Limb (tissue), 2 donors: ENCODE measurements at regions not wholly inside any gene's neighbourhood (a gene's known extent, or its start where the extent isn't known, plus 50 kb on each side); places are given as distances from the start of the nearest gene placed in this dataset.
"Not testable (repeated sequence)": the region's sequence is repeated elsewhere in the genome, so short reads cannot be mapped to it uniquely, and the experiment has no call there.

ENCODE experiments used
- DNase-seq, 2 donors: peaks; one replicate each; pipeline ENCODE4 v3.0.0-alpha.2; 2016; ENCODE audit errors: extremely low spot score in 2 of 2

GRCh38 chr2:11877764-11878163 is 131.3 kb downstream of the LPIN1 start:
- DNase-seq, result no peak

DNA sequence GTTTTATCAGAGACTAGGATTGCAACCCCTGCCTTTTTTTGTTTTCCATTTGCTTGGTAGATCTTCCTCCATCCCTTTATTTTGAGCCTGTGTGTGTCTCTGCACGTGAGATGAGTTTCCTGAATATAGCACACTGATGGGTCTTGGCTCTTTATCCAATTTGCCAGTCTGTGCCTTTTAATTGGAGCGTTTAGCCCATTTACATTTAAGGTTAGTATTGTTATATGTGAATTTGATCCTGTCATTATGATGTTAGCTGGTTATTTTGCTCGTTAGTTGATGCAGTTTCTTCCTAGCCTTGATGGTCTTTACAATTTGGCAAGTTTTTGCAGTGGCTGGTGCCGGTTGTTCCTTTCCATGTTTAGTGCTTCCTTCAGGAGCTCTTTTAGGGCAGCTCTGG is 138.8 kb downstream of the LPIN1 start:
- DNase-seq, result not testable (repeated sequence)

- DNase-seq, result not testable (repeated sequence)
These were observed 140.5 kb downstream of the LPIN1 start for GRCh38 chr2:11886899-11887298.

GRCh38 chr2:11889101-11889850 is 142.8 kb downstream of the LPIN1 start:
- DNase-seq, result no peak

DNA sequence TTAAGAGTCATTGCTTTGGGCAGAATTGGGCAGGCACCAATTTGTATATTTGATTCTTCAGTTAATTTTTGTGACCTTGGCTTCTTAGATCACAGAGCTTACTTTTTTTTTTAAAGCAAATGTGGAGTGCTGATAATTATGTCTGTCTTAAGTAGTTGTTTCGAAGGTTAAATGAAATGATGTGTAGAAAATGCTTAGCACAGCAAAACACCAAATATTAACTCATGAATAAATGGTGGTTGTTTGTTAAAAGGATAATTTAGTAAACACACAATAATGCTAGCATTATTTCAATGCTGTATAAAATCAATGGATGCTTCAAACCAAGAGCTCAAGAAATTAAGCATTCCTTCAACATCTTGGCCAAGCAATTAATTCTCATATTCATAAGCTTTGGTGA is 143.4 kb downstream of the LPIN1 start:
- no peak for DNase-seq

DNA sequence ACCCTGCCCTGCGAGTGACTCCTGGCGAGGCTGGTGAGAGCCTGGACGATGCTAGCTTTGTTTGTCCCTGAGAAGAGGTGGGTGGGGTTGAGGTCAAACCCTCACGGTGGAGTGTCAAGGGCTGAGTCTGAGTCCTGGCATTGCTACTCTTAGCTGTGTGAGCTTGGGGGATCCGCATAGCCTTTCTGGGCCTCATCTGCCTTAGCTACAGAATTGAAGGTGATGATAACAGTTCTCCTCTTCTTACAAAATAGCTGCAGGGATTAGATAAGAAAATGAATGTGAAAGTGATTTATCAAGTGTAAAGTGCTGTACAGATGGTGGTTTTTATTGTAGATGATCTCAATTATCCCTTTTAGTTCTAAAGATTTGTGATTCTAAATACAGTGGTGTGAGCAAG is 144.6 kb downstream of the LPIN1 start:
- DNase-seq, result no peak

DNA sequence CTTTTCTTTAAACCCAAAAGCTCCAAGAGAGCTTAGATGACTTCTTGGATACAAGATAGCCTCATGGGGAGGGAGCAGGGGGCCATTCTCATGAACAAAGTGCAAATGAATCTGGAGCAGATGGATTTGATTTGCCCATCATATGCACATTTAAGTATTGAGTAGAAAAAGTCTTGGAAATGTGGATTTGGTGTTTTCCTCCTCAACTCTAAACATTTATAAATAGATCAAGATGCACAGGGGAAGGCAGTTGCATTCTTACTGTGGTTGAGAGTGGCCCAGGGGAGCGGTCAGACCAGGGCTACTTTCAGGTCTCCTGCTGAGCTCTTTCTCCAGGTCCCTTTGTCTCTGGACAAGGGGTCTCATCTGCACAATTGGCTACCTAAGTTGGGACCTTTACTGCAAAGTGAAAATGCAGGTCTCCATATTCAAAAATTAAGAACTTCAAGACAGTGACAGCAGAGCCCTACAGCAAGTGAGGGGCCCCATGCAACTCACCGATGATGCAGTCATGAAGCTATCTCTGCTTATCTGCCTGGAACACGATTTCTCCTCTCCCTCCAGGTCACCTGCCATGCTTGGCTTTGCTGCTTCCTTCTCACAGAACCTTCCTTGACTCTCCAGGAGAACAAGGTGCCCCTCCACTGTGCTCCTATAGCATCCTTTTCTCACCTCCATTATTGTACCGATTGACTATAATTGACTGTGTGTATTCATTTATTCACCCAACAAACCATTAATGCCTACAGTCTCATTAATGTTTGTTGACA is 145.4 kb downstream of the LPIN1 start:
- no peak for DNase-seq

GRCh38 chr2:11896386-11896785 is 150.0 kb downstream of the LPIN1 start:
- no peak for DNase-seq

- no peak for DNase-seq
These were observed 152.1 kb downstream of the LPIN1 start for GRCh38 chr2:11898576-11898975.

DNA sequence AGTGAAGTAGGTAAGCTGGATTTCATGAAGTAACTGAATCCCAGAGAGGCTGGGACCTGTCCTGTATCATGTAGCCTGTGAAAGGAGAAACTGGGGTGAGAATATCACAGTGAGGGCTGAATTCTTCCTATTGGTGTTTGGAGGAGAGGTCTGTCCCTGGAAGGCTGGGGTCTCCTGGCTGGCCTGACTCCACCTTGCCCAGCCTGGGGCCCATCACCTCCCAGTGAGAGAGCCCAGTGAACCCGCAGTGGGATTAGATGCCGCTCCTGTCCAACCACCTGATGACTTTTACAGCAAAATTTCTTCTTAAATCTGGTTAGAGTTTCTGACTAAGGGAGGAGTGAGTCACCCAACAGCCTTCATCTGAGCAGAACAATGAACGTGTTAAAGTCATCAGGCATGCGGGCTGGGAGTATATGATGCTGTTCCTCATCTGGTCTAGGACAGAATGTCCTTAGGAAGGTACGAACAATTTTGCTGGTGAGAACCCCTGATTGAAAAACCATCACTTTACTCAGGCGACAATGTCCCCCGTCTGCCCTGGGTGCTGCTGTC is 152.9 kb downstream of the LPIN1 start:
- DNase-seq, result no peak

GRCh38 chr2:11900891-11901290 is 154.5 kb downstream of the LPIN1 start:
- not testable (repeated sequence) for DNase-seq

GRCh38 chr2:11901351-11902069 is 155.1 kb downstream of the LPIN1 start:
- DNase-seq, result no peak

DNA sequence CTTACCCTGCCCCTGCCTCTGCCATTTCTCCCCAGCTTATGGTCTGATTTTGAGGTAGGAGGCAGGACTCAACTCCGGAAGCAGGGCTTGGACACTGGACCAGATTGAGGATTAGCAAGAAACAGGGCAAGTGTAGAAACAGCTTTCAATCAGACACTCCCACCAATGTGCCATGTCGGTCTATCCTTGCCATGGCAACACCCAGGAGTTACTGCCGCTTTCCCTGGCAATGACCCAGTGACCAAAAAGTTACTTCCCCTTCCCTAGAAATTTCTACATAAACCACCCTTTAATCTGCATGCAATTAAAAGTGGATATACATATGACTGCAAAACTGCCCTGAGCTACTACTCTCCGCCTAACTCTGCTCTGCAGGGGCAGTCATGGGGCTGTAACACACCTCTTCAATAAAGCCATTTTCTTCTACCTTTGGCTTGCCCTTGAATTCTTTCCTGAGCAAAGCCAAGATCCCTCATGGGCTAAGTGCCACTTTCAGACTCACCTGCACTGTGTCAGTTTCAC is 156.7 kb downstream of the LPIN1 start:
- DNase-seq, result no peak

- DNase-seq, result no peak
These were observed 157.6 kb downstream of the LPIN1 start for GRCh38 chr2:11904029-11904428.

DNA sequence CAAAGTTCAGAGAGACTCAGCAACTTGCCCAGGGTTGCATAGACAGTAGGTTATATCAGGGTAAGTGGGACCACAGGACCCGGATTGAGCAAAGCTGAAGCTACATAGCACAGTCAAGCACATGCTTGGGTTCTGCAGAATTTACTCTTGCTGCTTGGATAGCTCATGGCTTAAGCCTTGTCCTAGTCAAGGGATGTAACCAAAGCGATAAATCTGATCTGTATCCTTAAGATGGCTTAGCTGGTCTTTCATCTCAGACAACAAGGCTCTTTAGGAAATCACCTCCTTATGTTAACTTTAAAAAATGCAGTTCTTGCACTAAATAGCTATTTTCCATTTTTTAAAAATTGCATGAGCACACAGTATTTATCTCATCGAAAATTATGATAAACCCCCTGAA is 158.5 kb downstream of the LPIN1 start:
- DNase-seq, result no peak

GRCh38 chr2:11907190-11907589 is 160.8 kb downstream of the LPIN1 start:
- DNase-seq, result no peak

DNA sequence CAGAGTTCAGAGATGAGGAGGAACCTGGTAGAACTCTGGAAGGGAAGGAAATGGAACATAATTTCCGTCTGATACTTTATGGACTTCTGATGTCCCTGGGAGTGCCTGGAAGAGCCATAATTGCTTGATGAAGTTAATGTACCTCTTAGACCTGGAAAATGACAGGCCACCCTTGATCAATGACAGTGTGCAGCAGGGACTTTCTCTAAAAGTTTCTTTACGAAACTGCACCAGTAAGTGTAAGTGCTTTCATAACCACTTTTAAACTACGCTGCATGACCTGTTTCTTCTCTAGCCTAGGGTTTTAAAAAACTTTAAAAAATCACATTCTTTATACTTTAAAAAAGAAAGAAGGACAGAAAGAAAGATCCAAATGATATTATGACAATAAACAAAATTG is 164.5 kb downstream of the LPIN1 start:
- DNase-seq, result no peak

DNA sequence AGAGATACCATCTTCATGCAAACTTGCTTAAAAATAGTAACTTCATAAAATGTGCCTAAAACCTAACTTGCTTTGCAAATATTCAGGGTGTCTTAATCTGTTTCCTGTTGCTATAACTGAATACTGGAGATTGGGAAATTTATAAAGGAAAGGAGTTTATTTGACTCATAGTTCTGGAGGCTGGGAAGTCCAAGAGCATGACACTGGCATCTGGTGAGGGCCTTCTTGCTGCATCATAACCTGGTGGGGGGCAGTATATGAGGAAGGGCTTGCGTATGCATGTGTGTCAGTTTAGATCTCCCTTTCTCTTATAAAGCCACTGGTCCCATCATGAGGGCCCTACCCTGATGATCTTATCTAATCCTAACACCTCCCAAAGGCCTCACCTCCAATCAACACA is 166.5 kb downstream of the LPIN1 start:
- DNase-seq, result no peak

DNA sequence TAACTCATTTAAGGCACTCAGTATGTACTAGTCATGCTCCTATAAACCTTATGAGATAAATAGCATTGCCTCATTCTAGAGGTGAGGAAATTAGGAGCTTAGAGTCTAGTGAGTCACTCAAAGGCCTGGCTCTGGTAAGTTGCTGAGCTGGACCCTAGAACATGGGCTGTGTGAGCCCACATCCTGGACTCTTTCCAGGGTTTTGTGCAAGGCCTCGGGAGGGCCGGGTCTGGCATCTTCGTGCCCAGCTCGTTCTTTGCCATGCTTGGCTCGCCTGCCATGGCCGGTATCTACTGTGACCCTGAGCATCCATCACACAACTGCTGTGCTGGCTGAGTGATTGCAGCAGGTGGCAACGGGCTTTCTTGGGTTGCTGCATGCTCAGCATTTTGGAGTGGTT is 168.0 kb downstream of the LPIN1 start:
- DNase-seq, result peak in 1 of 2 donors; percentile 43

DNA sequence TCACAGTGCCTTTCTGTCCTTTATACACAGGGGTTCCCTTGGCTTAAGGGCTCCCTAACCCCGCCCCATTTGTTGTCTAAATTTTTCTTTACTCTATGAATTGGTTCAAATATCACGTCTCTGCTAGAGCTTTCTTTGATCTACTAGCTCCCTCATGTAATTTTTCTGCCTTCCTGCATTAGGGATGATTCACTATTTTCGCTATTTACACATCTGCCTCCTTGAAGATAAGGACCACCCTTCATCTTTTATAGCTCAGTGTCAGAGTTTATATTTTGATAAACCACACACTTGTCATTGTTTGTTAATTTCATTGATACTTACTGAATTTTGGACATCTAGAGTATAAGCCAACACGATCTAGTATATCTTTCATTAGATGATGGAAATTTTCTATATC is 169.2 kb downstream of the LPIN1 start:
- DNase-seq, result no peak

DNA sequence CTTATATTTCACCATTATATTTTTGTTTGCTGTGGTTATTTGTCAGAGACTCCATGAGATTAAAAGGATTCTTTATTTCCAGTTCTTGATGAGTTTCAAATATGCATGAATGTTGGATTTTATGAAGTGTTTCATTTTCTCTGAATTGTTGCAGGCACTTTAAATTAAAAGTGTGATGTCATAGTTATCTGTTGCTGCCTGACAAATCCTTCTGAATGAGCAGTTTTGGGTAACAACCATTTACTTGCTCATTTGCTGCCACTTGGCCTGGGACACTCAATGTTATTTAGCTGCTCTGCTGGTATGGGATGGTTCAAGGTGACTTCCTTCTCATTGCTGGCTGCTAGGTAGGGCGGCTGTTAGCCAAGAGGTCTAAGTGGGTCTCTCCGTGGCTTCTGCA is 173.5 kb downstream of the LPIN1 start:
- no peak for DNase-seq
